ENCODE measurements at regions not wholly inside any gene's neighbourhood (a gene's known extent, or its start where the extent isn't known, plus 50 kb on each side); places are given as distances from the start of the nearest gene placed in this dataset.
A peak's percentile ranks its signal among the peaks of the same experiment; 100 is the strongest.
"Not testable (repeated sequence)": the region's sequence is repeated elsewhere in the genome, so short reads cannot be mapped to it uniquely, and the experiment has no call there.

DNA sequence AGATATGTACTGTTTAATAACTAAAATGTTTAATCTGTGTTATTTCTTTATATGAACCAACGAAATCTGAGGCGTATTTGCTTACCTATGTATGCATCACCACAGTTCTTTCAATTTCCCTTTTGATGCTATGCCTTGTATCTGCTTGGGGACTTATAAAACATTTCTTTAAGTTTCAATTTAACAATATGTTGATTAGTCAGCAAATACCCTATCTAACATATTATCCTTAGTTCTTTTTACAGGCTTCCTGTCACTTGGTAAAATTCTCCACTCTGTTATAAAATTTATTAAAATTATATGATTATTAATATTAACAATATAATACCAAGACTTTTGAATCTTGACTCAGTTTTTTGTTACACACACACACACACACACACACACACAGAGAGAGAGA is 174.3 kb downstream of the CPS1 start:
- no peak overlapping the region for H3K27ac ChIP-seq (ENCODE audit: low read depth, low read length, severe bottlenecking)
- no CpG with 5 or more reads among the region's 2 CpGs for WGBS, 2 experiments (ENCODE audit: insufficient coverage in 2 of 2)
- no peaks in the 10 kb centered on the region for H3K4me1 ChIP-seq (ENCODE audit: control insufficient read depth, insufficient read depth, low read length, poor library complexity, severe bottlenecking)
- no peaks in the 10 kb centered on the region for H3K9me3 ChIP-seq (ENCODE audit: control insufficient read depth, low read length)
- no peaks in the 10 kb centered on the region for H3K36me3 ChIP-seq (ENCODE audit: control insufficient read depth, insufficient read depth, low read length)
- no peak overlapping the region for H3K4me3 ChIP-seq (ENCODE audit: extremely low read depth, insufficient read depth, low read length, poor library complexity, severe bottlenecking)

DNA sequence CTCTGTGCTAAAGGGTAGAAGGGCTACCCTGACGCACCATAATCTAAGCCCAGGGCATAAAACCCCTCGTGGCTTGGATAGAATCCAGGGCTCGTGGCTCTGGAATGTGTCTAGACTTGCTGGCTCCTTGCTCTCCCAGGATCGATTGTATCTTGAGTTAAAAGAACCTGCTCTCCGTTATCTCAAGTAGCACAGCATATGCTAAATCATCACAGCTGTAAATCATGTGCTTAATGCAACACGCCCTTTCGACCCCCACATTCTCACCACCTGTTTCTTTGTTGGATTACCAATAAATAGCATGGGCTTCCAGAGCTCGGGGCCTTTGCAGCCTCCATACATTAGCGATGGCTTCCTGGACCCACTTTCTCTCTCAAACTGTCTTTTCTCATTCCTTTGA is 190.4 kb downstream of the CPS1 start:
- peak overlapping the region; percentile 72 for H3K27ac ChIP-seq (ENCODE audit: low read depth, low read length, severe bottlenecking)
- H3K4me1 ChIP-seq (ENCODE audit: control insufficient read depth, insufficient read depth, low read length, poor library complexity, severe bottlenecking); H3K4me3 ChIP-seq (ENCODE audit: extremely low read depth, insufficient read depth, low read length, poor library complexity, severe bottlenecking); H3K9me3 ChIP-seq (ENCODE audit: control insufficient read depth, low read length); H3K36me3 ChIP-seq (ENCODE audit: control insufficient read depth, insufficient read depth, low read length): not testable (repeated sequence)
- WGBS, 2 experiments (ENCODE audit: insufficient coverage in 2 of 2), result 75 to 82% methylated on average over 8 to 9 of the region's 9 CpGs

DNA sequence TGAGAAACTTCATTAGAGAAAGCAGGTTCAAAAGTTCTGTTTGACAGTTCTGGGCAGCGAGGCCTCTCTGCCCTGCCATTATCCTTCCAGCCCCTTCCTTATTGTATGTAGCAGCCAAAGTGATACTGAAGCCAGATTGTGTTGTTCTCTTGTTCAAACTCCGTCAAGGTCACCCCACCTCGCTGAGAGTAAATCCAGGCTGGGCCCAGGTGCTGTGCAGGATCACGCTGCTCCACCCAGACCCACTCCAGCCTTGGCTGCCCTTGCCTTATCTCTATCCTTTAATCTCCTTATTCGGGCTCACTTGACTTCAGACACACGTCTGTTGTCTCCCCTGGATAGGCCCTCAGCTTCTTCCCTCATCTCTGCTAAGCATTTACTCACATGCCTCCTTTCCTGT is 196.1 kb downstream of the CPS1 start:
- H3K4me1 ChIP-seq (ENCODE audit: control insufficient read depth, insufficient read depth, low read length, poor library complexity, severe bottlenecking), result no peaks in the 10 kb centered on the region
- H3K9me3 ChIP-seq (ENCODE audit: control insufficient read depth, low read length), result no peaks in the 10 kb centered on the region
- 89 to 91% methylated on average over 5 to 6 of the region's 6 CpGs for WGBS, 2 experiments (ENCODE audit: insufficient coverage in 2 of 2)
- H3K27ac ChIP-seq (ENCODE audit: low read depth, low read length, severe bottlenecking), result no peak overlapping the region
- no peak overlapping the region for H3K4me3 ChIP-seq (ENCODE audit: extremely low read depth, insufficient read depth, low read length, poor library complexity, severe bottlenecking)
- H3K36me3 ChIP-seq (ENCODE audit: control insufficient read depth, insufficient read depth, low read length), result no peaks in the 10 kb centered on the region

DNA sequence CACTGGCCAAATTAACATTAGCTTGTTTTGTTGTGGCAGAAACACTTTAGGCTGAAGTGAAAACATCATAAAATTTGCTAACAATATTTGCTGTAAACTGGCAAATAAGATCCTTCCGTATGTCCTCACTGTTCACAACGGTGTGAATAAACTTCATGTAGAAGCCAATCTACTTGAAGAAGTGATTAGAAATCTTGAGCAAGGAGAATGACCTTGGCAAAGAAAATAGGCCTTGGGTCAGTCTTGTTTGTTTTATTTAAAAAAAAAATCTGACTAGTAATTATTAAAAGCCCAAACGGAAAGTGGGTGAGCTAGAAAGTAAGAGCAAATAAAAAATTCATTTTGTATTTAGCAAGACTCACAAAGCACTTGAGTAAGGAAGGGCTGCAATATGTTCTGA is 197.0 kb downstream of the CPS1 start:
- Histone ChIP-seq H3K27ac (ENCODE audit: low read depth, low read length, severe bottlenecking) (no peak overlapping the region), H3K4me1 (ENCODE audit: control insufficient read depth, insufficient read depth, low read length, poor library complexity, severe bottlenecking) (no peaks in the 10 kb centered on the region), H3K4me3 (ENCODE audit: extremely low read depth, insufficient read depth, low read length, poor library complexity, severe bottlenecking) (no peak overlapping the region), H3K36me3 (ENCODE audit: control insufficient read depth, insufficient read depth, low read length) (no peaks in the 10 kb centered on the region), H3K9me3 (ENCODE audit: control insufficient read depth, low read length) (no peaks in the 10 kb centered on the region)
- 95 to 100% methylated on average over 2 of the region's 3 CpGs for WGBS, 2 experiments (ENCODE audit: insufficient coverage in 2 of 2)

DNA sequence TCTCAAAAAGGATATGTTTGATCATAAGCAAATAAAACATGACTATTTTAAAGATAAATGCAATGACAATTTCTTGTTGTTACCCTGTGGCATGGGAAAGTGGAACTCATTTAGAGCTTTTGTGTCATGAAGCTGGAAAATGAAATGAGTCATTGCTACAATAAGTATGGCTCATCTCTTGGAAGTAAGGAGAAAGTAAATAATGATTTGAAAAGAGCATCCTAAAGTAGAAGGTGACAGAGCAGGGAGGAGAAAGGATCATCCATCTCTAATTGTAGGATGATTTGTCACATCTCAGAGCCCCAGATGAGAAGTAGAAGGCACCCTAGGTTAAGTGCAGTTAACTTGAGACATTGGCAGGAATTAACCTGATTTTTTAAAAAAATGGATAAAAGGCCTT is 200.5 kb downstream of the CPS1 start:
- Histone ChIP-seq H3K4me3 (ENCODE audit: extremely low read depth, insufficient read depth, low read length, poor library complexity, severe bottlenecking) (no peak overlapping the region), H3K9me3 (ENCODE audit: control insufficient read depth, low read length) (no peaks in the 10 kb centered on the region), H3K27ac (ENCODE audit: low read depth, low read length, severe bottlenecking) (no peak overlapping the region), H3K36me3 (ENCODE audit: control insufficient read depth, insufficient read depth, low read length) (no peaks in the 10 kb centered on the region), H3K4me1 (ENCODE audit: control insufficient read depth, insufficient read depth, low read length, poor library complexity, severe bottlenecking) (no peaks in the 10 kb centered on the region)

- no peaks in the 10 kb centered on the region for H3K9me3 ChIP-seq (ENCODE audit: control insufficient read depth, low read length)
- no peaks in the 10 kb centered on the region for H3K4me1 ChIP-seq (ENCODE audit: control insufficient read depth, insufficient read depth, low read length, poor library complexity, severe bottlenecking)
- 54 to 59% methylated on average over 8 to 9 of the region's 9 CpGs for WGBS, 2 experiments (ENCODE audit: insufficient coverage in 2 of 2)
- H3K27ac ChIP-seq (ENCODE audit: low read depth, low read length, severe bottlenecking), result no peak overlapping the region
- no peaks in the 10 kb centered on the region for H3K36me3 ChIP-seq (ENCODE audit: control insufficient read depth, insufficient read depth, low read length)
- no peak overlapping the region for H3K4me3 ChIP-seq (ENCODE audit: extremely low read depth, insufficient read depth, low read length, poor library complexity, severe bottlenecking)
Measured at GRCh38 chr2:210762604-210763588, 206.5 kb downstream of the CPS1 start.

- no peak overlapping the region for H3K4me3 ChIP-seq (ENCODE audit: extremely low read depth, insufficient read depth, low read length, poor library complexity, severe bottlenecking)
- H3K4me1 ChIP-seq (ENCODE audit: control insufficient read depth, insufficient read depth, low read length, poor library complexity, severe bottlenecking), result no peaks in the 10 kb centered on the region
- peaks cover 2% of the 10 kb centered on the region for H3K9me3 ChIP-seq (ENCODE audit: control insufficient read depth, low read length)
- no peak overlapping the region for H3K27ac ChIP-seq (ENCODE audit: low read depth, low read length, severe bottlenecking)
- 44 to 62% methylated on average over 1 to 4 of the region's 5 CpGs for WGBS, 2 experiments (ENCODE audit: insufficient coverage in 2 of 2)
- H3K36me3 ChIP-seq (ENCODE audit: control insufficient read depth, insufficient read depth, low read length), result no peaks in the 10 kb centered on the region
Measured at GRCh38 chr2:210768329-210768910, 212.0 kb downstream of the CPS1 start.

GRCh38 chr2:210776756-210777155 is 220.4 kb downstream of the CPS1 start:
- H3K9me3 ChIP-seq (ENCODE audit: control insufficient read depth, low read length), result no peaks in the 10 kb centered on the region
- H3K4me3 ChIP-seq (ENCODE audit: extremely low read depth, insufficient read depth, low read length, poor library complexity, severe bottlenecking), result no peak overlapping the region
- H3K4me1 ChIP-seq (ENCODE audit: control insufficient read depth, insufficient read depth, low read length, poor library complexity, severe bottlenecking), result no peaks in the 10 kb centered on the region
- no peak overlapping the region for H3K27ac ChIP-seq (ENCODE audit: low read depth, low read length, severe bottlenecking)
- no peaks in the 10 kb centered on the region for H3K36me3 ChIP-seq (ENCODE audit: control insufficient read depth, insufficient read depth, low read length)

DNA sequence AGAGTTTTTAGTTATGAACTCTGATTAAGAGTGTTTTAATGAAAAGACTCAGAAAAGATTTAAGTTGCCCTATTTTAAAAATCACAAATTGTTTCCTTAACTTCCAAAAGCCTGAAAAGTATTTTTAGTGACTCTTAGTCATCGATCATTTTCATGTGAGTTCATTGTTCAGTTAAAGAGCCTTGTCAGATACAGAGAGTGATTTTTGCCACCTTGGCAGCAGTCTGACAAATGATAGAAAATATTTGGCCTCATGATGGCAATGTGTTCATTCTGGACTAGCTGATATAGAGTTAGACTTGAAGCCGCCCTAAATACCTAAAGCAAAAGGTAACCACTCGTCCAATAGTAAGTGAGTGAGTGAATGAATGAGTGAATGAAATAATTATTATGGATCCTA is 225.8 kb downstream of the CPS1 start:
- no peak overlapping the region for H3K27ac ChIP-seq (ENCODE audit: low read depth, low read length, severe bottlenecking)
- no peak overlapping the region for H3K4me3 ChIP-seq (ENCODE audit: extremely low read depth, insufficient read depth, low read length, poor library complexity, severe bottlenecking)
- WGBS, 2 experiments (ENCODE audit: insufficient coverage in 2 of 2), result 93% methylated on average over 1 of the region's 3 CpGs; no CpG with 5 or more reads in 1 of the 2 experiments
- no peaks in the 10 kb centered on the region for H3K9me3 ChIP-seq (ENCODE audit: control insufficient read depth, low read length)
- no peaks in the 10 kb centered on the region for H3K36me3 ChIP-seq (ENCODE audit: control insufficient read depth, insufficient read depth, low read length)
- H3K4me1 ChIP-seq (ENCODE audit: control insufficient read depth, insufficient read depth, low read length, poor library complexity, severe bottlenecking), result no peaks in the 10 kb centered on the region

DNA sequence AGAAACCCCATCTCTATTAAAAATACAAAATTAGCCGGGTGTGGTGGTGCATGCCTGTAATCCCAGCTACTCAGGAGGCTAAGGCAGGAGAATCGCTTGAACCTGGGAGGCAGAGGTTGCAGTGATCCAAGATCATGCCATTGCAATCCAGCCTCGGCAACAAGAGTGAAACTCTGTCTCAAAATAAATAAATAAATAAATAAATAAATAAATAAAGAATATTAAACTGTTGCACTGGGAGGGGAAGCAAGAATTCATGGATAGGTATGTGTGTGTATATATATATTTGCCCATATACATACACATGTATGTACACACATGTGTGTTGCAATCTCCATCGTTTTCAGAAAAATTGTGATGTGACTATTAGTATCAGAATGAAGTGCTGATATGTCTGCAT is 231.4 kb downstream of the CPS1 start:
- not testable (repeated sequence) for H3K4me1 ChIP-seq (ENCODE audit: control insufficient read depth, insufficient read depth, low read length, poor library complexity, severe bottlenecking); H3K9me3 ChIP-seq (ENCODE audit: control insufficient read depth, low read length); H3K27ac ChIP-seq (ENCODE audit: low read depth, low read length, severe bottlenecking); H3K4me3 ChIP-seq (ENCODE audit: extremely low read depth, insufficient read depth, low read length, poor library complexity, severe bottlenecking); H3K36me3 ChIP-seq (ENCODE audit: control insufficient read depth, insufficient read depth, low read length)
- 67 to 100% methylated on average over 1 of the region's 4 CpGs for WGBS, 2 experiments (ENCODE audit: insufficient coverage in 2 of 2)

DNA sequence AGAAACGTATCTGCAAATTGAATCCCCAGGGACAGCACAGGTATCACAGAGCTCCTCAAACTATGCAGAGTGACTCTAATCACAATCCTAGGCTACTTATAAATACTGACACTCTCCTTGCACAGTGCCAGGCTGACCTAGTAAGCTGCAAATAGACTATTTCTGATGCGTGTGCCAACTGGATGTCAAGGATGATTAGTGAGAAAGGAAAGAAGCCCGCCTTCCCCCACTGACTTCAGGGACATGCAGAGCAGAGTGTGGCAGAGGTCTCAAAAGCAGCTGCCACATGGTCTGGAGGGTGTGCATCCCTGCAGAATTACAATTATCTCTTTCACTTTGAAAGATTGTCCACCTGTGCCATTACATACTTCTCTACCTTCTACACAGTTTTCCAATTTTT is 235.6 kb downstream of the CPS1 start:
- no peak overlapping the region for H3K27ac ChIP-seq (ENCODE audit: low read depth, low read length, severe bottlenecking)
- H3K4me1 ChIP-seq (ENCODE audit: control insufficient read depth, insufficient read depth, low read length, poor library complexity, severe bottlenecking), result no peaks in the 10 kb centered on the region
- no peaks in the 10 kb centered on the region for H3K36me3 ChIP-seq (ENCODE audit: control insufficient read depth, insufficient read depth, low read length)
- 92 to 93% methylated on average over 3 of the region's 3 CpGs for WGBS, 2 experiments (ENCODE audit: insufficient coverage in 2 of 2)
- no peak overlapping the region for H3K4me3 ChIP-seq (ENCODE audit: extremely low read depth, insufficient read depth, low read length, poor library complexity, severe bottlenecking)
- no peaks in the 10 kb centered on the region for H3K9me3 ChIP-seq (ENCODE audit: control insufficient read depth, low read length)
